IMR-90 (cell line): ENCODE measurements at regions not wholly inside any gene's neighbourhood (a gene's known extent, or its start where the extent isn't known, plus 50 kb on each side); places are given as distances from the start of the nearest gene placed in this dataset.

Source experiments
- ATAC-seq: fragments of 200-7000 bp; cut with Tn5 transposase; 2 replicates; pipeline ENCODE4 v1.9.1; 2020; ENCODE audit warnings: low read depth, mild to moderate bottlenecking, moderate library complexity
- BruUV-seq: library from RNA; stranded (reverse); fragments of 400-500 nt; replicated peaks from 2 replicates; lab custom pipeline; 2021; lab: Mats Ljungman, UMichigan
- CTCF ChIA-PET: fragments of 300-600 bp; formaldehyde crosslinking; extraction: SDS; loops from one replicate; lab custom pipeline; 2021; ENCODE audit warnings: antibody characterized with exemption; lab: Yijun Ruan, JAX
- POLR2A ChIA-PET: fragments of 300-600 bp; sonication (Branson Sonifier 250); formaldehyde crosslinking; loops from one replicate; lab custom pipeline; 2022; ENCODE audit warnings: antibody characterized with exemption; ENCODE audit not compliant: unreplicated experiment; lab: Charles Lee
- DNase-seq: peaks from one replicate; pipeline ENCODE4 v3.0.0; 2013
- H2AFZ ChIP-seq: replicated peaks from 2 replicates; pipeline ENCODE3; 2013; ENCODE audit warnings: low read length, mild to moderate bottlenecking; ENCODE audit not compliant: poor library complexity
- H2AK5ac ChIP-seq: 2 replicates; pipeline ENCODE4 v1.6.1; 2013; ENCODE audit warnings: low read depth, low read length, inconsistent platforms
- H2AK9ac ChIP-seq: replicated peaks from 2 replicates; pipeline ENCODE3; 2013; ENCODE audit warnings: mild to moderate bottlenecking, low read depth, low read length, moderate library complexity; ENCODE audit not compliant: poor library complexity
- H2BK120ac ChIP-seq: 2 replicates; pipeline ENCODE4 v1.6.1; 2013; ENCODE audit warnings: low read depth, low read length, inconsistent platforms
- H2BK15ac ChIP-seq: 3 replicates; pipeline ENCODE4 v1.6.1; 2013; ENCODE audit warnings: low read depth, low read length, inconsistent platforms
- H2BK20ac ChIP-seq: 2 replicates; pipeline ENCODE4 v1.6.1; 2013; ENCODE audit warnings: low read depth, mild to moderate bottlenecking, inconsistent platforms, low read length, moderate library complexity
- H2BK5ac ChIP-seq: 2 replicates; pipeline ENCODE4 v1.6.1; 2013; ENCODE audit warnings: mild to moderate bottlenecking, low read depth, low read length, inconsistent platforms; ENCODE audit not compliant: poor library complexity, severe bottlenecking
- H3K14ac ChIP-seq: replicated peaks from 2 replicates; pipeline ENCODE4 v1.6.1; 2013; ENCODE audit warnings: low read depth, low read length, inconsistent platforms
- H3K18ac ChIP-seq: 2 replicates; pipeline ENCODE4 v1.6.1; 2013; ENCODE audit warnings: low read depth, low read length, control low read depth
- H3K23ac ChIP-seq: 2 replicates; pipeline ENCODE4 v1.6.1; 2013; ENCODE audit warnings: low read depth, low read length, inconsistent platforms
- H3K27ac ChIP-seq: 2 replicates; pipeline ENCODE4 v1.5.1; 2013; ENCODE audit warnings: mild to moderate bottlenecking, control low read depth, low read length; ENCODE audit not compliant: insufficient read depth
- H3K27me3 ChIP-seq: 2 replicates; pipeline ENCODE4 v1.6.1; 2013; ENCODE audit warnings: low read length; ENCODE audit not compliant: control insufficient read depth, insufficient read depth
- H3K36me3 ChIP-seq: 2 replicates; pipeline ENCODE4 v1.6.1; 2013; ENCODE audit warnings: low read length, mixed read lengths; ENCODE audit not compliant: control insufficient read depth, insufficient read depth
- H3K4ac ChIP-seq: 2 replicates; pipeline ENCODE4 v1.6.1; 2013; ENCODE audit warnings: low read depth, low read length, inconsistent platforms
- H3K4me1 ChIP-seq: 2 replicates; pipeline ENCODE4 v1.6.1; 2013; ENCODE audit warnings: low read length, mixed read lengths; ENCODE audit not compliant: control insufficient read depth, insufficient read depth
- H3K4me2 ChIP-seq: 2 replicates; pipeline ENCODE4 v1.6.1; 2013; ENCODE audit warnings: low read depth, mild to moderate bottlenecking, control low read depth, low read length, moderate library complexity
- H3K4me3 ChIP-seq: 2 replicates; pipeline ENCODE4 v1.5.1; 2013; ENCODE audit warnings: low read depth, mild to moderate bottlenecking, control low read depth, low read length, moderate library complexity; ENCODE audit not compliant: insufficient read depth
- H3K56ac ChIP-seq: 2 replicates; pipeline ENCODE4 v1.6.1; 2013; ENCODE audit warnings: low read length, inconsistent platforms; ENCODE audit not compliant: insufficient read depth; ENCODE audit errors: extremely low read depth
- H3K79me1 ChIP-seq, 2 experiments: 2 replicates each; pipeline ENCODE4 v1.6.1; 2013; ENCODE audit warnings: low read length in 2 of 2, inconsistent platforms in 1 of 2, low read depth in 1 of 2
- H3K9ac ChIP-seq: 2 replicates; pipeline ENCODE4 v1.6.1; 2013; ENCODE audit warnings: low read depth, low read length, control low read depth
- H3K9me1 ChIP-seq: 2 replicates; pipeline ENCODE4 v1.6.1; 2013; ENCODE audit warnings: low read length, inconsistent platforms; ENCODE audit not compliant: insufficient read depth
- H3K9me3 ChIP-seq: 2 replicates; pipeline ENCODE4 v1.6.1; 2013; ENCODE audit warnings: low read length; ENCODE audit not compliant: control insufficient read depth, insufficient read depth
- H4K20me1 ChIP-seq: 2 replicates; pipeline ENCODE4 v1.6.1; 2013; ENCODE audit warnings: low read length, inconsistent platforms; ENCODE audit not compliant: insufficient read depth
- H4K5ac ChIP-seq: 2 replicates; pipeline ENCODE4 v1.6.1; 2013; ENCODE audit warnings: mild to moderate bottlenecking, low read depth, low read length, control low read depth
- H4K8ac ChIP-seq, 2 experiments: 2 replicates each; pipeline ENCODE4 v1.6.1; 2013; ENCODE audit warnings: low read depth in 2 of 2, low read length in 2 of 2, control low read depth in 1 of 2, inconsistent platforms in 1 of 2
- H4K91ac ChIP-seq: 2 replicates; pipeline ENCODE4 v1.6.1; 2013; ENCODE audit warnings: low read depth, low read length, inconsistent platforms; ENCODE audit not compliant: insufficient read depth
- POLR2A ChIP-seq: IDR thresholded peaks from 2 replicates; pipeline ENCODE4 v1.6.1; 2012; ENCODE audit warnings: mild to moderate bottlenecking, low read depth, low read length
- RAD21 ChIP-seq: IDR thresholded peaks from 2 replicates; pipeline ENCODE4 v1.6.1; 2012; ENCODE audit warnings: low read length, improper control_type of control experiment
- WGBS, 2 experiments: methylation state at CpG; one replicate each; pipeline versions ENCODE4 v1.1.5 to v1.1.7; 2013; ENCODE audit warnings: missing lambda C conversion rate in 2 of 2; ENCODE audit not compliant: insufficient read length in 1 of 2; ENCODE audit errors: extremely low coverage in 2 of 2; 5-methylcytosine and 5-hydroxymethylcytosine counted together
- dilution Hi-C: fragments of 300-500 bp; cut with HindIII; formaldehyde crosslinking; loops from one replicate; pipeline ENCODE4 v1.14.3; 2018; ENCODE audit warnings: low sequenced_read_pairs; ENCODE audit not compliant: unreplicated experiment
- in situ Hi-C: fragments of 300-500 bp; cut with MboI; formaldehyde crosslinking; loops from 3 replicates; pipeline ENCODE4 v1.14.3; 2019; ENCODE audit warnings: low sequenced_read_pairs, inconsistent platforms, mixed read lengths
- intact Hi-C: fragments of 100-400 bp; cut with micrococcal nuclease; formaldehyde crosslinking; loops from 2 replicates; pipeline ENCODE4 v1.10.0; 2022

DNA sequence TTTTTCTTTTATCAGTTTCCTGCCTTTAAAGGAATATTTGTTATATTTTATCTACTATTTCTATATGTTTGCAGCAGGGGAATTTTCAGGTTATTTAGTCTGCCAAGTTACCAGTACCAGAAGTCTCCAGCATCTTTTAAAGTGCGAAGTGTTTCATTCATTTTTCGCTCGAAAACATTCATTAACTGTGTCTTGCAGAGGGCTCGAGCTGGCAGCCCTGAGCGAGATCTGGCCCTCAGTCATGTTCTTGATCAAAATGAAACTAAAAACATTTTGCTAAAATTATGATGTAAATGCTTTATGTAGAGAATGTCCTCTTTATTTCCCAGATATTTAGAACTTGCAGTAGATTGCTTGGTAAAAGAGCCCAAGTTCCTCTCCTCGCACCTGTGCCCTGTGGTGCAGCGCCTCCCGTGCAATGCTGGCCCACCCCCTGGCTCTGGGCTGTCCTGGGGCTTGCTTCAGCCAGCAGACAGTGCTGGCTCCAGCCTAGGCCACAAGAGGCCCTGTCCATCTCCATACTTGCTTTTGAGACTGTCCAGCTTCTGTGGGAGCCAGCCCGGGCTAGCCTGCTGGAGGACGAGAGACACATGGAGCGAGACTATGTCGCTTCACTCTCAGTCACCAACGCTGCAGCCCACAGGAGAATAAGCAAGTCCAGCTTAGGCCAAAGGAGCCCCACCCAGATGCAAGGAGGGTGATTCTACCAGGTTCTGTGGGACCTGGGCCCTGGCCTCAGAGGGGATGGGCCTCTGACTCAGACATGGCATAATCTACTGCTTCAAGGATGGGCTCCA lies 71.9 kb upstream of the PRR23E start:
- H3K18ac ChIP-seq: no peak overlapping the region
- no peak overlapping the region for H2AFZ ChIP-seq
- no peak overlapping the region for H2AK5ac ChIP-seq
- no peaks in the 10 kb centered on the region for H3K9me3 ChIP-seq
- H3K36me3 ChIP-seq: no peaks in the 10 kb centered on the region
- no TSS peak for BruUV-seq
- no peak overlapping the region for H4K5ac ChIP-seq
- POLR2A ChIA-PET: no interaction called here
- H2BK15ac ChIP-seq: no peak overlapping the region
- TF ChIP-seq RAD21: no peak
- TF ChIP-seq POLR2A: no peak
- H3K4me2 ChIP-seq: no peak overlapping the region
- no peak overlapping the region for H3K4ac ChIP-seq
- H2BK5ac ChIP-seq: no peak overlapping the region
- H3K23ac ChIP-seq: no peak overlapping the region
- peaks cover 8% of the 10 kb centered on the region; the same call in 1 of the 2 replicates for H3K27me3 ChIP-seq
- dilution Hi-C loops: no loop called here
- intact Hi-C loops: no loop called here
- H2BK120ac ChIP-seq: no peak overlapping the region
- H4K20me1 ChIP-seq: no peaks in the 10 kb centered on the region
- no peak overlapping the region for H3K27ac ChIP-seq
- no peak overlapping the region for H2AK9ac ChIP-seq
- H3K9ac ChIP-seq: no peak overlapping the region
- ATAC-seq: no peak
- no peak overlapping the region for H4K8ac ChIP-seq
- no peaks in the 10 kb centered on the region for H3K4me1 ChIP-seq
- H3K56ac ChIP-seq: no peak overlapping the region
- no peaks in the 10 kb centered on the region for H3K79me1 ChIP-seq
- no peak for DNase-seq
- no peak overlapping the region for H3K4me3 ChIP-seq
- H2BK20ac ChIP-seq: no peak overlapping the region
- CTCF ChIA-PET: no interaction called here
- in situ Hi-C loops: no loop called here
- no peak overlapping the region for H4K91ac ChIP-seq
- 61% methylated on average over 4 of the region's 13 CpGs; no CpG with 5 or more reads in 1 of the 2 experiments for WGBS, 2 experiments
- no peaks in the 10 kb centered on the region for H3K9me1 ChIP-seq
- no peak overlapping the region for H3K14ac ChIP-seq
